Astrocyte (in vitro differentiated cells and primary cell): ENCODE measurements at regions not wholly inside any gene's neighbourhood (a gene's known extent, or its start where the extent isn't known, plus 50 kb on each side); places are given as distances from the start of the nearest gene placed in this dataset.

Experiments used
- DNase-seq: peaks from one replicate; pipeline ENCODE4 v3.0.0-alpha.2; 2010; ENCODE audit warnings: low read depth
- FAIRE-seq: peaks from 2 replicates; lab custom pipeline; 2011; peaks lifted over from hg19 to GRCh38; lab: Jason Lieb, UNC
- H2AFZ ChIP-seq: 2 replicates; pipeline ENCODE4 v1.6.0; 2012; ENCODE audit warnings: low read depth, low read length, inconsistent platforms
- H3K27ac ChIP-seq: 2 replicates; pipeline ENCODE4 v1.5.1; 2011; ENCODE audit warnings: low read depth, low read length, inconsistent platforms
- H3K27me3 ChIP-seq: 2 replicates; pipeline ENCODE4 v1.6.0; 2011; ENCODE audit warnings: low read length, inconsistent platforms; ENCODE audit not compliant: insufficient read depth
- H3K36me3 ChIP-seq: 2 replicates; pipeline ENCODE4 v1.5.1; 2011; ENCODE audit warnings: low read length, inconsistent platforms; ENCODE audit not compliant: insufficient read depth
- H3K4me1 ChIP-seq: 2 replicates; pipeline ENCODE4 v1.5.1; 2011; ENCODE audit warnings: low read length, inconsistent platforms; ENCODE audit not compliant: insufficient read depth
- H3K4me2 ChIP-seq: 2 replicates; pipeline ENCODE4 v1.6.0; 2012; ENCODE audit warnings: low read length, inconsistent platforms
- H3K4me3 ChIP-seq: 2 replicates; pipeline ENCODE4 v1.5.1; 2011; ENCODE audit warnings: low read depth, mild to moderate bottlenecking, low read length, inconsistent platforms; ENCODE audit not compliant: insufficient read depth
- H3K79me2 ChIP-seq: 2 replicates; pipeline ENCODE4 v1.6.0; 2012; ENCODE audit warnings: mild to moderate bottlenecking, low read length, inconsistent platforms; ENCODE audit not compliant: insufficient read depth
- H3K9ac ChIP-seq: 2 replicates; pipeline ENCODE4 v1.6.0; 2012; ENCODE audit warnings: mild to moderate bottlenecking, low read length, inconsistent platforms
- H3K9me3 ChIP-seq: 2 replicates; pipeline ENCODE4 v1.5.1; 2012; ENCODE audit warnings: low read depth, mild to moderate bottlenecking, low read length, inconsistent platforms; ENCODE audit not compliant: insufficient read depth
- H4K20me1 ChIP-seq: 2 replicates; pipeline ENCODE4 v1.6.0; 2012; ENCODE audit warnings: low read length, inconsistent platforms; ENCODE audit not compliant: insufficient read depth
- H3K27ac Mint-ChIP-seq: one replicate; pipeline ENCODE4 v1.8.0; 2021; ENCODE audit warnings: mild to moderate bottlenecking, mixed read lengths; ENCODE audit not compliant: unreplicated experiment
- H3K27me3 Mint-ChIP-seq: one replicate; pipeline ENCODE4 v1.8.0; 2021; ENCODE audit warnings: low read depth, mixed read lengths; ENCODE audit not compliant: unreplicated experiment
- H3K36me3 Mint-ChIP-seq: one replicate; pipeline ENCODE4 v1.8.0; 2021; ENCODE audit warnings: low read depth, mixed read lengths; ENCODE audit not compliant: unreplicated experiment
- H3K4me1 Mint-ChIP-seq: one replicate; pipeline ENCODE4 v1.8.0; 2021; ENCODE audit warnings: low read depth, mixed read lengths; ENCODE audit not compliant: unreplicated experiment
- H3K4me3 Mint-ChIP-seq: one replicate; pipeline ENCODE4 v1.8.0; 2021; ENCODE audit warnings: mild to moderate bottlenecking, moderate library complexity, mixed read lengths; ENCODE audit not compliant: unreplicated experiment
- H3K9me3 Mint-ChIP-seq: one replicate; pipeline ENCODE4 v1.8.0; 2021; ENCODE audit warnings: mild to moderate bottlenecking, mixed read lengths; ENCODE audit not compliant: unreplicated experiment
- CTCF ChIP-seq: IDR thresholded peaks from 2 replicates; pipeline ENCODE4 v1.5.1; 2011; ENCODE audit warnings: low read depth, mild to moderate bottlenecking, inconsistent platforms, low read length, moderate library complexity; ENCODE audit not compliant: insufficient read depth
- EZH2 ChIP-seq: IDR thresholded peaks from 2 replicates; pipeline ENCODE4 v1.6.1; 2012; ENCODE audit warnings: mild to moderate bottlenecking, low read length, inconsistent platforms; ENCODE audit not compliant: insufficient read depth

- H3K4me2 ChIP-seq: no peak overlapping the region
- TF ChIP-seq EZH2: no peak
- TF ChIP-seq CTCF: no peak
- no peak for FAIRE-seq
Measured at GRCh38 chr6:67328269-67328668, 1306.8 kb upstream of the ADGRB3 start.

DNA sequence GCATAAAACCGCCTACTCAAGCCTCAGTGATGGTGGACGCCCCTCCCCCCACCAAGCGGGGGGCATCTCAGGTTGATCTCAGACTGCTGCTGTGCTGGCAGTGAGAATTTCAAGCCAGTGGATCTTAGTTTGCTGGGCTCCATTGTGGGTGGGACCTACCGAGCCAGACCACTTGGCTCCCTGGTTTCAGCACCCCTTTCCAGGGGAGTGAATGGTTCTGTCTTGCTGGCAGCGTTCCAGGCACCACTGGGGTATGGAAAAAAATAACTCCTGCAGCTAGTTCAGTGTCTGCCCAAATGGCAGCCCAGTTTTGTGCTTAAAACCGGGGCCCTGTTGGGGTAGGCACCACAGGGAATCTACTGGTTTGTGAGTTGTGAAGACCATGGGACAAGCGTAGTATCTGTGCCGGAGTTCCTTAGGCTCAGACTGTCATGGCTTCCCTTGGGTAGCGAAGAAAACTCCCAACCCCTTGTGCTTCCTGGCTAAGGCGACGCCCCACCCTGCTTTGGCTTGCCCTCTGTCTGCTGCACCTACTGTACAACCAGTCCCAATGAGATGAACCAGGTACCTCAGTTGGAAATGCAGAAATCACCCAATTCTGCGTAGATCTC, 1334.5 kb upstream of the ADGRB3 start:
- Mint-ChIP-seq H3K27ac (no peak overlapping the region), H3K36me3 (no peaks in the 10 kb centered on the region), H3K4me1 (no peaks in the 10 kb centered on the region), H3K4me3 (no peak overlapping the region), H3K27me3 (peaks cover 4% of the 10 kb centered on the region), H3K9me3 (peaks cover 2% of the 10 kb centered on the region)
- Histone ChIP-seq H3K4me1 (no peaks in the 10 kb centered on the region), H3K9me3 (no peaks in the 10 kb centered on the region), H3K27me3 (peaks cover 2% of the 10 kb centered on the region), H3K27ac (no peak overlapping the region), H3K79me2 (no peaks in the 10 kb centered on the region), H3K4me3 (no peak overlapping the region), H3K9ac (no peak overlapping the region), H2AFZ (no peak overlapping the region), H4K20me1 (no peaks in the 10 kb centered on the region), H3K36me3 (no peaks in the 10 kb centered on the region), H3K4me2 (no peak overlapping the region)
- FAIRE-seq (no peak), DNase-seq (no peak)
- TF ChIP-seq CTCF (no peak), EZH2 (no peak)

More at GRCh38 chr6:67328269-67328668, 1306.8 kb upstream of the ADGRB3 start:
- Histone ChIP-seq H3K36me3 (no peaks in the 10 kb centered on the region), H3K27me3 (no peaks in the 10 kb centered on the region), H3K9me3 (no peaks in the 10 kb centered on the region), H3K4me1 (no peaks in the 10 kb centered on the region), H3K27ac (no peak overlapping the region), H4K20me1 (no peaks in the 10 kb centered on the region), H2AFZ (no peak overlapping the region), H3K4me3 (no peak overlapping the region), H3K9ac (no peak overlapping the region), H3K79me2 (no peaks in the 10 kb centered on the region)
- Mint-ChIP-seq H3K4me1 (no peaks in the 10 kb centered on the region), H3K27me3 (no peaks in the 10 kb centered on the region), H3K4me3 (no peak overlapping the region), H3K36me3 (no peaks in the 10 kb centered on the region), H3K27ac (no peak overlapping the region), H3K9me3 (no peaks in the 10 kb centered on the region)
- no peak for DNase-seq

GRCh38 chr6:67292169-67292568, 1342.9 kb upstream of the ADGRB3 start:
- H3K9ac ChIP-seq: no peak overlapping the region
- no peaks in the 10 kb centered on the region for H4K20me1 ChIP-seq
- H3K27me3 ChIP-seq: no peaks in the 10 kb centered on the region
- H3K4me2 ChIP-seq: no peak overlapping the region
- H3K79me2 ChIP-seq: no peaks in the 10 kb centered on the region
- Mint-ChIP-seq H3K4me3 (no peak overlapping the region), H3K4me1 (no peaks in the 10 kb centered on the region), H3K27ac (no peak overlapping the region), H3K36me3 (no peaks in the 10 kb centered on the region), H3K9me3 (peaks cover 2% of the 10 kb centered on the region), H3K27me3 (peaks cover 2% of the 10 kb centered on the region)
- H3K4me1 ChIP-seq: no peaks in the 10 kb centered on the region
- DNase-seq (no peak), FAIRE-seq (no peak)
- TF ChIP-seq EZH2: no peak
- no peak for TF ChIP-seq CTCF
- no peak overlapping the region for H3K27ac ChIP-seq
- H2AFZ ChIP-seq: no peak overlapping the region
- no peaks in the 10 kb centered on the region for H3K36me3 ChIP-seq
- H3K4me3 ChIP-seq: no peak overlapping the region
- no peaks in the 10 kb centered on the region for H3K9me3 ChIP-seq
